ENCODE measurements at regions not wholly inside any gene's neighbourhood (a gene's known extent, or its start where the extent isn't known, plus 50 kb on each side); places are given as distances from the start of the nearest gene placed in this dataset.

DNA sequence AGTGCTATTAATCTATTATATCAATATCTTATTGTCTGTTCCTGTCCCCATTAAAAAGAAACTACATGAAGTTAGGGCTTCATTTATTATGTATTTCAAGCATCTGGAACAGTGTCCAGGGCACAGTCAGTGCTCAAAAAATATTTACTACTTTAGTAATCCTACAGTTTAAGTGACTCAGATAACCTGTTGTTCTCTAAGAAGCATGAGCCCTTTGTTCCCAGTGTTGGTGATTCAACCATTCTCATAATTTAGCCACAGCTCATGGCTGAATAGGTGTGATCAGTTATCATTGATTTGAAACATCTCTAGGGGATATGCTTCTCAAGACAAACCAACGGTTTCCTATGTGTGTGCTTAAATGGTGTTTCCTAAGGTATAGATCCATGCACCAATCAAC, 292.7 kb downstream of the TMEM167A start:
- TF ChIP-seq, protein P1, sequence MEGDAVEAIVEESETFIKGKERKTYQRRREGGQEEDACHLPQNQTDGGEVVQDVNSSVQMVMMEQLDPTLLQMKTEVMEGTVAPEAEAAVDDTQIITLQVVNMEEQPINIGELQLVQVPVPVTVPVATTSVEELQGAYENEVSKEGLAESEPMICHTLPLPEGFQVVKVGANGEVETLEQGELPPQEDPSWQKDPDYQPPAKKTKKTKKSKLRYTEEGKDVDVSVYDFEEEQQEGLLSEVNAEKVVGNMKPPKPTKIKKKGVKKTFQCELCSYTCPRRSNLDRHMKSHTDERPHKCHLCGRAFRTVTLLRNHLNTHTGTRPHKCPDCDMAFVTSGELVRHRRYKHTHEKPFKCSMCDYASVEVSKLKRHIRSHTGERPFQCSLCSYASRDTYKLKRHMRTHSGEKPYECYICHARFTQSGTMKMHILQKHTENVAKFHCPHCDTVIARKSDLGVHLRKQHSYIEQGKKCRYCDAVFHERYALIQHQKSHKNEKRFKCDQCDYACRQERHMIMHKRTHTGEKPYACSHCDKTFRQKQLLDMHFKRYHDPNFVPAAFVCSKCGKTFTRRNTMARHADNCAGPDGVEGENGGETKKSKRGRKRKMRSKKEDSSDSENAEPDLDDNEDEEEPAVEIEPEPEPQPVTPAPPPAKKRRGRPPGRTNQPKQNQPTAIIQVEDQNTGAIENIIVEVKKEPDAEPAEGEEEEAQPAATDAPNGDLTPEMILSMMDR (IDR thresholded peaks at IDR 0.05; ENCODE audit: low read depth, low read length) = no peak
- no peak for TF ChIP-seq EZH2phosphoT487 (IDR thresholded peaks at IDR 0.05; ENCODE audit: low read depth)
